ENCODE measurements at regions not wholly inside any gene's neighbourhood (a gene's known extent, or its start where the extent isn't known, plus 50 kb on each side); places are given as distances from the start of the nearest gene placed in this dataset.
A peak's percentile ranks its signal among the peaks of the same experiment; 100 is the strongest.
"Not testable (repeated sequence)": the region's sequence is repeated elsewhere in the genome, so short reads cannot be mapped to it uniquely, and the experiment has no call there.

- TF ChIP-seq CTCF (IDR thresholded peaks at IDR 0.05), result peak in 1 of 7 experiments; percentile 21
- 0% methylated on average over 2 of the region's 4 CpGs; no CpG with 5 or more reads in 1 of the 2 donors for WGBS, 2 donors
- intact Hi-C loops (cut with DNase I), result not testable (repeated sequence)
Observed at GRCh38 chr9:64772123-64772736, 512.8 kb downstream of the FOXD4L5 start.

More at GRCh38 chr9:64772123-64772736, 512.8 kb downstream of the FOXD4L5 start:
- not testable (repeated sequence) for ATAC-seq; H3K4me1 ChIP-seq; H3K9me3 ChIP-seq; H3K4me3 ChIP-seq; H3K27ac ChIP-seq; H3K27me3 ChIP-seq; H3K36me3 ChIP-seq (replicated peaks in 1 of 2; ENCODE audit: insufficient read depth in 1 of 2, low read depth in 2 of 2)
- peak in 3 of 4 donors; percentile 5 to 19 (median 6) for DNase-seq

Data from body of pancreas (tissue), 4 donors.